ENCODE measurements at regions not wholly inside any gene's neighbourhood (a gene's known extent, or its start where the extent isn't known, plus 50 kb on each side); places are given as distances from the start of the nearest gene placed in this dataset.

- no peak for TF ChIP-seq CTCF (IDR thresholded peaks at IDR 0.05)
- Histone ChIP-seq H3K27ac (no peak overlapping the region), H3K36me3 (no peaks in the 10 kb centered on the region), H3K4me3 (no peak overlapping the region), H3K4me1 (no peaks in the 10 kb centered on the region), H3K27me3 (no peaks in the 10 kb centered on the region), H3K9me3 (no peaks in the 10 kb centered on the region), H3K9ac (ENCODE audit: low read depth in 2 of 2, low read length in 2 of 2) (no peak overlapping the region)
- no peak for DNase-seq
- intact Hi-C loops (cut with DNase I), result no loop called here
Observed at GRCh38 chr3:76685858-76686257, 354.0 kb upstream of the ROBO2 start.

- no peak for DNase-seq
- no peak overlapping the region for H3K4me3 ChIP-seq
- no peak for TF ChIP-seq CTCF (IDR thresholded peaks at IDR 0.05)
- H3K27ac ChIP-seq, result no peak overlapping the region
- H3K4me1 ChIP-seq, result no peaks in the 10 kb centered on the region
- H3K27me3 ChIP-seq, result no peaks in the 10 kb centered on the region
- H3K36me3 ChIP-seq, result no peaks in the 10 kb centered on the region
- no peak overlapping the region for H3K9ac ChIP-seq (ENCODE audit: low read depth in 2 of 2, low read length in 2 of 2)
- no peaks in the 10 kb centered on the region for H3K9me3 ChIP-seq
- intact Hi-C loops (cut with DNase I), result no loop called here
Observed at GRCh38 chr3:76687019-76687418, 352.9 kb upstream of the ROBO2 start.

- H3K27me3 ChIP-seq, result no peaks in the 10 kb centered on the region
- no peak for TF ChIP-seq CTCF (IDR thresholded peaks at IDR 0.05)
- no peaks in the 10 kb centered on the region for H3K9me3 ChIP-seq
- no peak overlapping the region for H3K9ac ChIP-seq (ENCODE audit: low read depth in 2 of 2, low read length in 2 of 2)
- intact Hi-C loops (cut with DNase I), result no loop called here
- no peaks in the 10 kb centered on the region for H3K4me1 ChIP-seq
- no peaks in the 10 kb centered on the region for H3K36me3 ChIP-seq
- no peak for DNase-seq
- H3K4me3 ChIP-seq, result no peak overlapping the region
- no peak overlapping the region for H3K27ac ChIP-seq
Observed at GRCh38 chr3:76694063-76694462, 345.8 kb upstream of the ROBO2 start.

GRCh38 chr3:76698136-76698706 is 341.7 kb upstream of the ROBO2 start:
- no peaks in the 10 kb centered on the region for H3K36me3 ChIP-seq
- H3K4me1 ChIP-seq, result no peaks in the 10 kb centered on the region
- no peaks in the 10 kb centered on the region for H3K27me3 ChIP-seq
- no peak overlapping the region for H3K9ac ChIP-seq (ENCODE audit: low read depth in 2 of 2, low read length in 2 of 2)
- no peak overlapping the region for H3K4me3 ChIP-seq
- intact Hi-C loops (cut with DNase I), result no loop called here
- no peak for DNase-seq
- no peak overlapping the region for H3K27ac ChIP-seq
- no peaks in the 10 kb centered on the region for H3K9me3 ChIP-seq
- no peak for TF ChIP-seq CTCF (IDR thresholded peaks at IDR 0.05)

GRCh38 chr3:76699846-76700245 is 340.1 kb upstream of the ROBO2 start:
- Histone ChIP-seq H3K27me3 (no peaks in the 10 kb centered on the region), H3K9ac (ENCODE audit: low read depth in 2 of 2, low read length in 2 of 2) (no peak overlapping the region), H3K9me3 (no peaks in the 10 kb centered on the region), H3K4me3 (no peak overlapping the region), H3K36me3 (no peaks in the 10 kb centered on the region), H3K27ac (no peak overlapping the region), H3K4me1 (no peaks in the 10 kb centered on the region)
- TF ChIP-seq CTCF (IDR thresholded peaks at IDR 0.05), result no peak
- intact Hi-C loops (cut with DNase I), result no loop called here
- no peak for DNase-seq

All from colonic mucosa (tissue), 4 donors.